GM19240 (cell line): ENCODE measurements at regions not wholly inside any gene's neighbourhood (a gene's known extent, or its start where the extent isn't known, plus 50 kb on each side); places are given as distances from the start of the nearest gene placed in this dataset.

ENCODE experiments used
- DNase-seq: peaks from one replicate; pipeline ENCODE4 v3.0.0; 2011; ENCODE audit warnings: low spot score; ENCODE audit not compliant: insufficient read length

GRCh38 chr18:79609841-79610281 is 69.7 kb upstream of the CTDP1 start:
- DNase-seq: no peak

GRCh38 chr18:79610461-79611039 is 69.1 kb upstream of the CTDP1 start:
- no peak for DNase-seq

- DNase-seq: no peak
These were observed 68.4 kb upstream of the CTDP1 start for GRCh38 chr18:79611040-79611681.

- DNase-seq: no peak
These were observed 67.1 kb upstream of the CTDP1 start for GRCh38 chr18:79612291-79613108.

- no peak for DNase-seq
These were observed 66.2 kb upstream of the CTDP1 start for GRCh38 chr18:79613186-79613931.

GRCh38 chr18:79614211-79614955 is 65.2 kb upstream of the CTDP1 start:
- no peak for DNase-seq

- DNase-seq: no peak
These were observed 64.5 kb upstream of the CTDP1 start for GRCh38 chr18:79615091-79615490.

GRCh38 chr18:79615586-79615985 is 64.0 kb upstream of the CTDP1 start:
- no peak for DNase-seq

GRCh38 chr18:79616651-79617510 is 62.7 kb upstream of the CTDP1 start:
- DNase-seq: no peak

GRCh38 chr18:79617511-79618500 is 61.8 kb upstream of the CTDP1 start:
- no peak for DNase-seq

GRCh38 chr18:79620576-79621165 is 58.9 kb upstream of the CTDP1 start:
- no peak for DNase-seq

GRCh38 chr18:79621501-79621900 is 58.1 kb upstream of the CTDP1 start:
- DNase-seq: no peak

GRCh38 chr18:79622004-79622403 is 57.6 kb upstream of the CTDP1 start:
- DNase-seq: no peak

GRCh38 chr18:79624356-79625170 is 55.0 kb upstream of the CTDP1 start:
- no peak for DNase-seq

- peak; percentile 39 for DNase-seq
These were observed 54.2 kb upstream of the CTDP1 start for GRCh38 chr18:79625195-79625923.

- no peak for DNase-seq
These were observed 53.6 kb upstream of the CTDP1 start for GRCh38 chr18:79625924-79626561.
